ENCODE measurements at regions not wholly inside any gene's neighbourhood (a gene's known extent, or its start where the extent isn't known, plus 50 kb on each side); places are given as distances from the start of the nearest gene placed in this dataset.

GRCh38 chr5:101429241-101429640, 526.2 kb upstream of the ST8SIA4 start:
- intact Hi-C loops (cut with DNase I; ENCODE audit: low total_unique reads) (no loop called here), in situ Hi-C loops (cut with MboI; ENCODE audit: low sequenced_read_pairs in 4 of 4) (no loop called here)
- no peak for TF ChIP-seq CTCF (IDR thresholded peaks at IDR 0.05 in 4 of 5, conservative IDR thresholded peaks at IDR 0.05 in 1 of 5)
- no peak for TF ChIP-seq POLR2A (IDR thresholded peaks at IDR 0.05)
- H3K27me3 ChIP-seq = no peaks in the 10 kb centered on the region
- no peaks in the 10 kb centered on the region for H3K36me3 ChIP-seq
- H3K4me1 ChIP-seq = no peaks in the 10 kb centered on the region
- ATAC-seq (no peak), DNase-seq (no peak)
- H3K27ac ChIP-seq = no peak overlapping the region
- no peaks in the 10 kb centered on the region for H3K9me3 ChIP-seq
- no peak overlapping the region for H3K4me3 ChIP-seq

GRCh38 chr5:101425339-101425859, 522.3 kb upstream of the ST8SIA4 start:
- no peak for DNase-seq
- H3K4me3 ChIP-seq = no peak overlapping the region
- ATAC-seq = no peak
- no peaks in the 10 kb centered on the region for H3K4me1 ChIP-seq
- no peak overlapping the region for H3K27ac ChIP-seq
- H3K9me3 ChIP-seq = no peaks in the 10 kb centered on the region
- intact Hi-C loops (cut with DNase I; ENCODE audit: low total_unique reads) (no loop called here), in situ Hi-C loops (cut with MboI; ENCODE audit: low sequenced_read_pairs in 4 of 4) (no loop called here)
- TF ChIP-seq POLR2A (IDR thresholded peaks at IDR 0.05) = no peak
- TF ChIP-seq CTCF (IDR thresholded peaks at IDR 0.05 in 4 of 5, conservative IDR thresholded peaks at IDR 0.05 in 1 of 5) = no peak
- H3K27me3 ChIP-seq = no peaks in the 10 kb centered on the region
- H3K36me3 ChIP-seq = no peaks in the 10 kb centered on the region

- H3K4me1 ChIP-seq = no peaks in the 10 kb centered on the region
- no peaks in the 10 kb centered on the region for H3K36me3 ChIP-seq
- no peak for DNase-seq
- no peak overlapping the region for H3K27ac ChIP-seq
- H3K27me3 ChIP-seq = no peaks in the 10 kb centered on the region
- in situ Hi-C loops (cut with MboI; ENCODE audit: low sequenced_read_pairs in 4 of 4) (no loop called here), intact Hi-C loops (cut with DNase I; ENCODE audit: low total_unique reads) (no loop called here)
- ATAC-seq = no peak
- H3K4me3 ChIP-seq = no peak overlapping the region
- no peaks in the 10 kb centered on the region for H3K9me3 ChIP-seq
- TF ChIP-seq POLR2A (IDR thresholded peaks at IDR 0.05) (no peak), CTCF (IDR thresholded peaks at IDR 0.05 in 4 of 5, conservative IDR thresholded peaks at IDR 0.05 in 1 of 5) (no peak)
These were observed 521.6 kb upstream of the ST8SIA4 start for GRCh38 chr5:101424530-101425175.

GRCh38 chr5:101418713-101419118, 515.6 kb upstream of the ST8SIA4 start:
- DNase-seq (no peak), ATAC-seq (no peak)
- H3K27me3 ChIP-seq = no peaks in the 10 kb centered on the region
- intact Hi-C loops (cut with DNase I; ENCODE audit: low total_unique reads) (no loop called here), in situ Hi-C loops (cut with MboI; ENCODE audit: low sequenced_read_pairs in 4 of 4) (no loop called here)
- no peak overlapping the region for H3K4me3 ChIP-seq
- TF ChIP-seq POLR2A (IDR thresholded peaks at IDR 0.05) (no peak), CTCF (IDR thresholded peaks at IDR 0.05 in 4 of 5, conservative IDR thresholded peaks at IDR 0.05 in 1 of 5) (no peak)
- no peaks in the 10 kb centered on the region for H3K36me3 ChIP-seq
- no peak overlapping the region for H3K27ac ChIP-seq
- no peaks in the 10 kb centered on the region for H3K9me3 ChIP-seq
- no peaks in the 10 kb centered on the region for H3K4me1 ChIP-seq

GRCh38 chr5:101404531-101404930, 501.4 kb upstream of the ST8SIA4 start:
- Histone ChIP-seq H3K4me1 (no peaks in the 10 kb centered on the region), H3K27ac (no peak overlapping the region), H3K27me3 (no peaks in the 10 kb centered on the region), H3K4me3 (no peak overlapping the region), H3K36me3 (no peaks in the 10 kb centered on the region), H3K9me3 (no peaks in the 10 kb centered on the region)
- in situ Hi-C loops (cut with MboI; ENCODE audit: low sequenced_read_pairs in 4 of 4) (no loop called here), intact Hi-C loops (cut with DNase I; ENCODE audit: low total_unique reads) (no loop called here)
- ATAC-seq (no peak), DNase-seq (no peak)
- TF ChIP-seq CTCF (IDR thresholded peaks at IDR 0.05 in 4 of 5, conservative IDR thresholded peaks at IDR 0.05 in 1 of 5) (no peak), POLR2A (IDR thresholded peaks at IDR 0.05) (no peak)
